Endothelial cell of umbilical vein (primary cell): ENCODE measurements at regions not wholly inside any gene's neighbourhood (a gene's known extent, or its start where the extent isn't known, plus 50 kb on each side); places are given as distances from the start of the nearest gene placed in this dataset.

Experiments used
- BruUV-seq: library from RNA; stranded (reverse); fragments of 400-500 nt; replicated peaks from 2 replicates; lab custom pipeline; 2021; lab: Mats Ljungman, UMichigan
- CTCF ChIA-PET: fragments of 300-600, 350-600 bp; sonication (Branson Sonifier 250); formaldehyde crosslinking; loops from one replicate; lab custom pipeline; 2021; ENCODE audit warnings: antibody characterized with exemption, inconsistent platforms; lab: Charles Lee
- POLR2A ChIA-PET: fragments of 300-600, 350-600 bp; sonication (Branson Sonifier 250); formaldehyde crosslinking; loops from one replicate; lab custom pipeline; 2021; ENCODE audit warnings: antibody characterized with exemption, inconsistent platforms; lab: Charles Lee
- DNase-seq: peaks from one replicate; pipeline ENCODE4 v3.0.0-alpha.2; 2011; ENCODE audit warnings: low read depth, low spot score
- FAIRE-seq: peaks from 2 replicates; lab custom pipeline; 2011; peaks lifted over from hg19 to GRCh38; lab: Jason Lieb, UNC
- H2AFZ ChIP-seq: 2 replicates; pipeline ENCODE4 v1.6.0; 2012; ENCODE audit warnings: low read depth, low read length, control low read depth, inconsistent platforms
- H3K27ac ChIP-seq: 2 replicates; pipeline ENCODE4 v1.5.1; 2011; ENCODE audit warnings: low read depth, mild to moderate bottlenecking, control low read depth, low read length, moderate library complexity; ENCODE audit not compliant: insufficient read depth
- H3K27me3 ChIP-seq, 2 experiments: 2 replicates each; pipeline versions ENCODE4 v1.6.0 to v1.6.1; 2011; ENCODE audit warnings: low read length in 2 of 2, mixed read lengths in 1 of 2; ENCODE audit not compliant: control insufficient read depth in 2 of 2, insufficient read depth in 2 of 2
- H3K36me3 ChIP-seq, 2 experiments: 2 replicates in 1 of 2; 3 replicates in 1 of 2; pipeline ENCODE4 v1.5.1; 2011; ENCODE audit warnings: low read length in 2 of 2, mild to moderate bottlenecking in 1 of 2, moderate library complexity in 1 of 2; ENCODE audit not compliant: control insufficient read depth in 2 of 2, insufficient read depth in 2 of 2; ENCODE audit errors: extremely low read depth in 1 of 2
- H3K4me1 ChIP-seq: 3 replicates; pipeline ENCODE4 v1.5.1; 2011; ENCODE audit warnings: mild to moderate bottlenecking, low read length; ENCODE audit not compliant: control insufficient read depth, insufficient read depth; ENCODE audit errors: extremely low read depth
- H3K4me2 ChIP-seq: 2 replicates; pipeline ENCODE4 v1.6.1; 2011; ENCODE audit warnings: low read length, control low read depth, mixed read lengths; ENCODE audit not compliant: insufficient read depth
- H3K4me3 ChIP-seq, 3 experiments: fragments of 200-600 bp in 1 of 3; sonication (generic), shearing (Covaris generic) in 1 of 3; replicated peaks in 1 of 3; 2 replicates each; pipeline ENCODE4 v1.5.1; 2011 to 2016; ENCODE audit warnings: control low read depth in 3 of 3, low read length in 3 of 3, mild to moderate bottlenecking in 2 of 3, inconsistent platforms in 1 of 3, low read depth in 1 of 3, moderate library complexity in 1 of 3; ENCODE audit not compliant: insufficient read depth in 1 of 3
- H3K79me2 ChIP-seq: 2 replicates; pipeline ENCODE4 v1.6.0; 2012; ENCODE audit warnings: low read length, inconsistent platforms; ENCODE audit not compliant: control insufficient read depth, insufficient read depth
- H3K9ac ChIP-seq: replicated peaks from 2 replicates; pipeline ENCODE3; 2011; ENCODE audit warnings: low read length, control low read depth; ENCODE audit not compliant: insufficient read depth; ENCODE audit errors: extremely low read depth
- H3K9me1 ChIP-seq: replicated peaks from 3 replicates; pipeline ENCODE4 v1.6.0; 2011; ENCODE audit warnings: mild to moderate bottlenecking, low read length; ENCODE audit not compliant: control insufficient read depth, insufficient read depth; ENCODE audit errors: extremely low read depth
- H3K9me3 ChIP-seq: replicated peaks from 2 replicates; pipeline ENCODE4 v1.5.1; 2012; ENCODE audit warnings: low read length, inconsistent platforms; ENCODE audit not compliant: control insufficient read depth, insufficient read depth
- H4K20me1 ChIP-seq: replicated peaks from 2 replicates; pipeline ENCODE3; 2011; ENCODE audit warnings: mild to moderate bottlenecking, low read length; ENCODE audit not compliant: control insufficient read depth, insufficient read depth; ENCODE audit errors: extremely low read depth
- CTCF ChIP-seq, 2 donors: IDR thresholded peaks; 1 replicate in 1 of 2; 2 replicates in 1 of 2; pipeline ENCODE4 v1.5.1; 2011; ENCODE audit warnings: low read length in 2 of 2, mild to moderate bottlenecking in 2 of 2, moderate library complexity in 2 of 2, control low read depth in 1 of 2, inconsistent platforms in 1 of 2, low read depth in 1 of 2; ENCODE audit not compliant: insufficient read depth in 1 of 2; ENCODE audit errors: extremely low read depth in 1 of 2
- EZH2 ChIP-seq: IDR thresholded peaks from 2 replicates; pipeline ENCODE4 v1.6.1; 2012; ENCODE audit warnings: borderline replicate concordance, low read depth, mild to moderate bottlenecking, moderate library complexity, low read length, inconsistent platforms; ENCODE audit not compliant: severe bottlenecking
- FOS ChIP-seq: IDR thresholded peaks from 2 replicates; pipeline ENCODE4 v1.6.1; 2011; ENCODE audit warnings: mild to moderate bottlenecking, low read length, moderate library complexity, borderline replicate concordance; ENCODE audit not compliant: insufficient read depth
- GATA2 ChIP-seq: IDR thresholded peaks from 2 replicates; pipeline ENCODE4 v1.7.0; 2011; ENCODE audit warnings: low read depth, mild to moderate bottlenecking, moderate library complexity, mixed read lengths, low read length; ENCODE audit not compliant: insufficient read length, insufficient read depth
- JUN ChIP-seq: IDR thresholded peaks from 2 replicates; pipeline ENCODE4 v1.6.1; 2011; ENCODE audit warnings: borderline replicate concordance, low read depth; ENCODE audit not compliant: insufficient read length, insufficient read depth
- MAX ChIP-seq: IDR thresholded peaks from 2 replicates; pipeline ENCODE4 v1.6.1; 2011; ENCODE audit not compliant: insufficient read depth, insufficient read length
- MYC ChIP-seq: IDR thresholded peaks from one replicate; pipeline ENCODE4 v1.6.1; 2011; ENCODE audit warnings: mild to moderate bottlenecking, low read depth, low read length
- POLR2A ChIP-seq: IDR thresholded peaks from 2 replicates; pipeline ENCODE4 v1.6.1; 2012; ENCODE audit warnings: low read depth, mild to moderate bottlenecking, control low read depth, low read length
- POLR2AphosphoS5 ChIP-seq: IDR thresholded peaks from 2 replicates; pipeline ENCODE4 v1.6.1; 2012; ENCODE audit warnings: low read depth, mild to moderate bottlenecking, control low read depth, low read length, moderate library complexity; ENCODE audit not compliant: insufficient read depth
- dilution Hi-C: fragments of 300-500 bp; cut with MboI; formaldehyde crosslinking; loops from one replicate; pipeline ENCODE4 v1.15.0; 2019; ENCODE audit warnings: low sequenced_read_pairs; ENCODE audit not compliant: extremely low pct_ligation_motif_present
- intact Hi-C: fragments of 100-400 bp; cut with micrococcal nuclease; formaldehyde crosslinking; loops from one replicate; pipeline ENCODE4 v1.10.0; 2022

- Histone ChIP-seq H3K27me3 (no peaks in the 10 kb centered on the region), H3K9me1 (no peaks in the 10 kb centered on the region), H3K4me1 (no peaks in the 10 kb centered on the region), H3K9me3 (no peaks in the 10 kb centered on the region), H3K4me3 (no peak overlapping the region), H2AFZ (no peak overlapping the region), H3K27ac (no peak overlapping the region), H4K20me1 (no peaks in the 10 kb centered on the region), H3K4me2 (no peak overlapping the region), H3K9ac (no peak overlapping the region), H3K36me3 (no peaks in the 10 kb centered on the region), H3K79me2 (no peaks in the 10 kb centered on the region)
- BruUV-seq: no TSS peak
- peak; percentile 57 to 59 for TF ChIP-seq CTCF (IDR thresholded peaks at IDR 0.05; ENCODE audit: extremely low read depth in 1 of 2, insufficient read depth in 1 of 2, low read depth in 1 of 2, low read length in 2 of 2)
- TF ChIP-seq FOS: no peak
- intact Hi-C loops: no loop called here
- ChIA-PET POLR2A (no interaction called here), CTCF (interaction anchor here (0.6 to 1.0 kb wide), 3 partner anchors 151 to 767 kb away, joined by 3 read pairs; no protein-coding TSS in a partner anchor)
- dilution Hi-C loops: no loop called here
- no peak for FAIRE-seq
- DNase-seq: no peak
These were observed 618.2 kb downstream of the BRINP3 start for GRCh38 chr1:189859385-189859977.

- Histone ChIP-seq H3K9me1 (no peaks in the 10 kb centered on the region), H3K4me3 (no peak overlapping the region), H3K79me2 (no peaks in the 10 kb centered on the region), H3K9ac (no peak overlapping the region), H3K27ac (no peak overlapping the region), H4K20me1 (no peaks in the 10 kb centered on the region), H3K9me3 (no peaks in the 10 kb centered on the region), H3K4me2 (no peak overlapping the region), H3K4me1 (no peaks in the 10 kb centered on the region), H3K36me3 (no peaks in the 10 kb centered on the region), H3K27me3 (no peaks in the 10 kb centered on the region), H2AFZ (no peak overlapping the region)
- intact Hi-C loops (no loop called here), dilution Hi-C loops (no loop called here)
- POLR2A ChIA-PET: no interaction called here
- DNase-seq (no peak), FAIRE-seq (no peak)
- TF ChIP-seq CTCF (IDR thresholded peaks at IDR 0.05; ENCODE audit: extremely low read depth in 1 of 2, insufficient read depth in 1 of 2, low read depth in 1 of 2, low read length in 2 of 2) (no peak), FOS (no peak), POLR2A (no peak), EZH2 (no peak), MYC (no peak), GATA2 (no peak), POLR2AphosphoS5 (no peak), JUN (no peak), MAX (no peak)
- CTCF ChIA-PET: no interaction called here
- BruUV-seq: no TSS peak
These were observed 611.1 kb downstream of the BRINP3 start for GRCh38 chr1:189866606-189867005.
